ENCODE measurements at regions not wholly inside any gene's neighbourhood (a gene's known extent, or its start where the extent isn't known, plus 50 kb on each side); places are given as distances from the start of the nearest gene placed in this dataset.

- TF ChIP-seq CTCF (conservative IDR thresholded peaks at IDR 0.05; ENCODE audit: low read depth, low read length), result peak; percentile 56
- no peak for TF ChIP-seq EZH2phosphoT487 (IDR thresholded peaks at IDR 0.05; ENCODE audit: borderline replicate concordance, low read length)
- TF ChIP-seq EZH2 (IDR thresholded peaks at IDR 0.05; ENCODE audit: low read length, unreplicated experiment), result no peak
Measured at GRCh38 chr3:167102071-167102470, 278.0 kb downstream of the ZBBX start.
